ENCODE measurements at regions not wholly inside any gene's neighbourhood (a gene's known extent, or its start where the extent isn't known, plus 50 kb on each side); places are given as distances from the start of the nearest gene placed in this dataset.
"Not testable (repeated sequence)": the region's sequence is repeated elsewhere in the genome, so short reads cannot be mapped to it uniquely, and the experiment has no call there.

DNA sequence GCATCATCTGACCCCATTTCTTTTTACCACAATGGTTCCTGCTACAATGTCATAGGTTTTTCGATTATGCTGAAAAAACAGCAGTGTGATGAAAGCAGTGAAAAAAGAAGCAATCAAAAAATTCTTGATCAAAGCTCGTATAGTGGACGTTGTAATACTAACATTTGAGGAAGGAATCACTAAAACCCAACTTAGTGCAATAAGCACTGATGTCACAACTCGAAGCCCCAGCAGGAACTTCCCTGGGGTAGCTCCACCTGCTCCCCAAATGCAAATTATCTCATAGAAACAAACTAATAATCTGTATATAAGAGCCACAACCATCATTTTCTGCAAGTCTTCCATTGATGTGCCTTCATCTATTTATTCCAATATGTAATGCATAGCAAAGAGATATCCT lies 285.6 kb upstream of the SGK1 start:
- no peak for DNase-seq

DNA sequence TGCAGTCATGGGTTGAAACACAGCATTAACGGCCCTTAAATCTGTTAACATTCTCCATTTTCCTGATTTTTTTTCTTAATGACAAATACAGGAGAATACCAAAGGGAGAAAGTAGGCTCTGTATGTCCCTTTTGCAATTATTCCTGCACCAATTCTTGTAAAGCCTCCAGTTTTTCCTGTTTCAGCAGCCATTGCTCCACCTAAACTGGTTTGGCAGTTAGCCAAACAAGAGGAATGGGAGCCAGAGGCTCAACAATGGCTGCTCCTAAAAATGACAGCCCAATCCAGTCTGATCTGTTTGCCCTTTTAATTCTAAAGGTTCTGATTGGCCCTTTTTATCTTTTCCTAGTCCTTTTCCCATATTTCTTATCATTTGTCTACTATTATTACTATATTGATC lies 284.2 kb upstream of the SGK1 start:
- no peak for DNase-seq

DNA sequence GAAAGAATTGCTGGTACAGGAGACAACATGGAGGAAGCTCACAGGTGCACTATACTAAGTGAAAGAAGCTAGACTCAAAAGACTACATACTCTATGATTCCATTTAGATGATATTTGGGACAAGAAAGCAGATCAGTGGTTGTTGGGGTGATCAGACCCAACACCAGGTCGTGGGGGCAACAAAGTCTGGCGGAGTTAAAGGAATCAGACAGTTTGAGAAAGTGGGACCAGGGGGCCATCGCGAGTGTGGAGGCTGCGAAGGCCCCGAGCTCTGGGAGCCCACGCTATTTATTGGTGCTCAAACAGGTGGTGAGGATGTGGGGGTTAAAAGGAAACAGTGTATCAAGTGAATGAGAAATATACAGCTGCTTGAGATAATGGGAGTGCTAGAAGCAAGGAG lies 282.8 kb upstream of the SGK1 start:
- DNase-seq, result no peak

DNA sequence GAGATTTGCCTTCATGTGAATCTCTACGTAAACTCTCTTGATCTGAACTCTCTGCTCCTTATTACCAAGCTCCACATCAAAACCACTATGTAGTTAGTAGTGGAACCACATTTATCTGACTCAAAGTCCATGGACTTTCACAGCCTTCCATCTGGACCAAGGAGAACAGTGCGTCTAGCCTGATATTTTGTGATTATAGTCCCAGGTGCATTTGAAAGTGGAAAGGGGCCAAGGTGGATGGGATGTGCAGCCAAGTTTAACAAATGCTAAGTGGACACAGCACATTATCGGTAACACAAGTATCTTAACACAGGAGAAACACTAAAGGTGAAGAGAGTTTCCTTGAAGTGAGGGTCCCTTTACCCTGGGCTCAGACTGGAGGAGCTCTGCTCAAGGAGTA lies 281.2 kb upstream of the SGK1 start:
- no peak for DNase-seq

DNA sequence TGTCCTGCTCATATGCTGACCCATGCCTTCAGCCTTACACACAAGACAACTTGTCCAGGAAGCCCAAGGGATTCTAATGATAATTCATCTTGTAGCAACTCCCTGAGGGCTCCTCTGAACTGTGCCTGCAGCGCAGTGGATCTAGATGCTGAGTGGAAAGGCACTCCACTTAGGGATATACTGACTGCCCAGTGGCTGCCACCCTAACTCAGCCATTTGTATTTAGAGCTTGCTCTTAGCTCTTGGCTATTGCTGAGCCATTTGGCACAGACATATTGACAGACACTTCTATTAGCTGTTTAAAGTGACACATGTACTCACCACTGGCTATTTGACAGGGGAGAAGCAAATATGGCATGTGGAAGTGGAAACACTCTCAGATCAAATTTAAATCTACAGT lies 278.3 kb upstream of the SGK1 start:
- no peak for DNase-seq

DNA sequence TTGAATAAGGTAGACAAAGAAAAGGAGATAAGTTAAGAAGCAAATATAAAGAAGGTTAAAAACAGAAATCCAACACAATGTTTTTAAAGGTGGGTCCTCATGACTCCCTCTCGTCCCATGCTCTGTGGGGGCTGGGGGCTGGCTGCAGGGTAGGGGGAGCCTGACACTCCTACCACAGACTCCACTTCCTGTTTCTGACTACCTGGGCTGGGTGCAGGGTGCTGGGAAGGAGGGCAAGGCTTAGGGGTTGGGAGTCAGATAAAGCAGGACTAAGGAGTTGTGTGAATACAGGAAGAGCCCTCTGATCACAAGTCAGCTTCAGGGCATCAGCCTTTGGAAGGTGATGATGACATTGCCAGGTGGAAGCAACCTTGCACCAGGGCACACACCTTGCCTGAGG lies 277.0 kb upstream of the SGK1 start:
- DNase-seq, result no peak

DNA sequence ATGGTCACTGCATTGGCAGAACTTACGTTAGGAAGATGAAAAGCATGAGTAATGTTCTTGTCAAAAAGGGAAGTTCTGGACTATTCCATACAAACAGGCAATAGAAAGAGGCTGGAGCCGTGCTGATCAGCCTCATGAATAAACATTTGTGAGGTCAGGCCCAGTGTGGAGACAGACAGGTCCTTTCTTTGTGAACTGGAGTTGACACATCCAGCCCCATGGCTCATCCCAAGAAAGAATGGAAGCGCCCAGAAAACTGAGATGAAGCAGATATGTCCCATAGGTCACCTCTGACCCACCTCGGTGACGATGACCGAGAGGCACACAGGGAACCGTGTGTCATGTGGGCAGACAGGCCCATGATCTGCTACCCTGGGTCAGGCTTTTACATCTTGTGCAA lies 276.0 kb upstream of the SGK1 start:
- DNase-seq, result no peak

DNA sequence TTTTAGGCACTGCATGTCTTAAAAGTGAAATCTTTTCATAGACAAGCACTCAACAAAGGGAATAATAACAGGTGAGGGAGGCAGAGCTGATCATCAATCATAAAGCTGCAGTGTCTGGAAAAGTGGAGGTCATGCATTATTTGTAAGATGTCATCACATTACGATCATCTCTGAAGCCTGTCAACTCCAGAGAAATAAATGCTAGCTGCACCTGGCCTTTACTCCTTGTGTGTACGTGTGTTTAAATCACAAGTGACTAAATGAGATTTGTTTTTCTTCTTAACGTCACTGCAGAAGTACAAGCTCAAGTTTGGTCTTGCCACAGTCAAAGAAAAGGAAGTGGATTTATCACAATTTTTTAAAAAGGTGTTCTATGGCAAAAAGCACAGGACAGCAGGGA lies 275.5 kb upstream of the SGK1 start:
- no peak for DNase-seq

DNA sequence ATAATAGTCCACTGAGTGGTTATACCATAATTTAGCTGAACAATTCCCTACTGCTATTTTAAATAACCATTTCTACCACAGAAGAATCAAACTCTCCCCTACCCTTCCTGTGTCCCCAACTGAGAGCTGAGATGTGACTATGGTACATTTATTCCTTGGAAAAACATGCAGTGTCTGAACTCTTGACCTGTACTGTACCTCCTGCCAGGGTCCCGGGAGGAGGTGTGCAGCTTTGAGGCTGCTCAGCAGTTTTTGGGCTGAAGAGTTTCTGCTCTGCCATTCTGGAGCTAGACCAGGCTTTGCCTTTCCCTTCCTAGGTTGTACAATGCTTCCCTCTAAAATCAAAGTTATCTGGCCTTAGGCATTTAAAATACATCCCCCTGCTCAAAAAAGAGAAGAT lies 275.1 kb upstream of the SGK1 start:
- DNase-seq, result no peak

DNA sequence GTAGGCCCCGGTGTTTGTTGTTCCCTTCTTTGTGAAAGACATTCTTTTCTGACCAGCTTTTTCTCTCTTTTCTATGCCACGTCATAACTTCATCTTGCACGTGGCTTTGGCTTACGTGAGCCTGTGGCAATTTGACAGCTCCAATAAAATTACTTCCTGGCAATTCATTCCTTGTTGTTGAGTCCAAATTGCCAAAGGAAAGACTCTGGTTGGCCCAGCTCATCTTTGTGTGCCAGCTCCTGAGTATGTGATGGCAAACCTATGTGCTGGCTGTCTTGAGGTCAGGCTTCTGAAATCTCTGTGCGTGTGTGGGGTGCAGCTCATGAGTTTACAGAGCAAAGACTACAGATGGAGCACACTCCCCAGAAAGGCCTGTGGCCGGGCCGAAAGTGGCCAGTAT lies 272.5 kb upstream of the SGK1 start:
- DNase-seq, result no peak

DNA sequence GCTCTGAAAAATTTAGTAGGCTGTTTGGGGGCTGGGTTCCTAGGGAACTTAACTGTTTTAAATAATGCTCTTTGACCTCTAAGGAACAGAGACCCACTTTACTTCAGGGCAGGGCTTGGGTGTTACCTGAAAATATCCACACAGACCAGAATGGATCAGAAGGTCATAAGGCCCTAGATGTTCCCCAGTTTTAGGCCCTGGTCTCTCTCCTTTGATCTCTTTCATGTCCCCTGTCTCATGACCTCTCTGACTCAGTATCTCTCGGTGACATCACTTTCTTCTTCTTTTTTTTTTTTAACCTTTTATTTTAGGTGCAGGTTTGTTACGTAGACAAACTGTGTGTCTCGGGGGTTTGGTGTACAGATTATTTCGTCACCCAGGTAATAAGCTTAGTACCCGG lies 272.1 kb upstream of the SGK1 start:
- DNase-seq, result no peak

DNA sequence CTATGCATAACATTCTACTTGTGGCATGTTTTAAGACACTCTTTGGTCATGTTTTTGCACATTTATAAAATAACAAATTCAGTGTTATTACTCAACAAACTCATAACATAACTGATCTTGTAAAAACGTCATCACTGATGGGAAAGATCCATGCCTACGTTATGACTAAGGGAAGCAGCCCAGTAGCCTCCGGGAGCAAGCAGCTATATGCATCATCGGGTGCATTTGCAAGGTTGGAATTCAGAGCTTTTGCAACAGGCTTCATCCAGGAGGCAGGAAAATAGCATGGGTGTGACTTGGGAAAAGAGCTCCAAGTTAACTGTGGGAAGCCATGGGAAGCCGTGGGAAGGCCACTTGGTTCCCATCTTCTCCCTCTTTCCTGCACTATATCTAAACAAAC lies 271.6 kb upstream of the SGK1 start:
- DNase-seq, result no peak

DNA sequence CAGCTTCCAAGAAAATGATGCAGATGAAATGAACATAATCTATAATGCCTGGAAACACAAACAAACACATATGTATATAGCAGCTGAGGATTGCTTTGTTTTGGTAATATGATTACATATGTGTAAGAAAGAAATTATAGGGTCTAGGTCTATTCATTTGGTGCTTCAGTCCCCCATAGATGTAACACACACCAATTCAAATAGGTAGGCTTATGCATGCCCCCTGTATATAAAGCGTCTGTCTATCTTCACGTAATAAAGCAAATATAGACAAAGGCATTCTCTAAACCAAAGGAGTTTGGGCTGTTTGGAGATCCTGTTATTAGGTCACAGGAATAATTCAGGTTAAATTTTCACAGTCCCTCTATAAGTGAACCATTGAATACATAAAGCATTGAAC lies 270.4 kb upstream of the SGK1 start:
- DNase-seq, result no peak

DNA sequence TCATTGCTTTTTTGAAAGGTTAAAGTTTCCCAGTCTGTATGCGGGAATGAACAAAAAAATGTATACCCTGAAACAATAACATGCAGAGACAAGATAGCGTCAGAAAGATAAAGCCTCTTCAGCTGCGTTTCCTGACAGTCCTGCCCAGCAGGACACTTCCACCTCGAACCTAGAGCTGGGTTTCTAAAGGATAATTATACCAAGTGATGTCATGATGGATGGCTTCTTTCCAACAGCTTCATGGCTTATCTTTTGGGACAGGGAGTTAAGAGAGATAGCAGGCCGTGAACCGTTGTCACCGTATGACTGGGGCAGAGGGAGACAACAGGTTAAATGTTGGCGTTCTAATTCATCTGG lies 267.6 kb upstream of the SGK1 start:
- no peak for DNase-seq

DNA sequence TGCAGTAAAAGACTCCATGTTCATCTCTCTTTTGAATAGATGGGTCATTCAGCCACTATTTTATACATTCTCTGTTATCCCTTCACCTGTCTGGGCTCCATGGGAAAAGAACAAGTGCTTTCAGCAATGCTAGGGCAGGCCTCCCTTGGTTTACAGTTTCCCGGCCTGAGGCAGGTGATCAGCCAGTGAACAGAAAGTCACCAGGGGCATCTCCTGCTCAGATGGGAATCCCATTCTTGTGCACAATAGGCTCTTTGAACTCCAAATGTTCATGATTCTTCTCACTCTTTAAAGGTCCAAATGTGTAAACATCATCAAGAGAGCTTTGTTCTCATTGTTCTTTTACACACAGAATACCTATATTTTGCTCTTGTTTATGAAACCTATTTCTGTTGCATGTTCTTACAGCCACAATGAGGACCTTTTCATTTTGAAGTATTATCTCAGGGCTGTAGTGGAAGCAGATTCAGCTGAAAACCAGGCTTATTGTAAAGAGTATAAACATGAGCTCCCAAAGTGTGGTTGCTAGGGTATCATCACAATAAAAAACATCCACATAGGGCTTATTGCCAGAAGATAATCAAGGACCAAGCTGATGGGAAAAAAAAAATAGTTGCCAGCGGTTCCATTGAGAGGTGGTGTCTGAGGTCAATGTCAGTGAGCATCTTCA lies 267.1 kb upstream of the SGK1 start:
- DNase-seq, result no peak

DNA sequence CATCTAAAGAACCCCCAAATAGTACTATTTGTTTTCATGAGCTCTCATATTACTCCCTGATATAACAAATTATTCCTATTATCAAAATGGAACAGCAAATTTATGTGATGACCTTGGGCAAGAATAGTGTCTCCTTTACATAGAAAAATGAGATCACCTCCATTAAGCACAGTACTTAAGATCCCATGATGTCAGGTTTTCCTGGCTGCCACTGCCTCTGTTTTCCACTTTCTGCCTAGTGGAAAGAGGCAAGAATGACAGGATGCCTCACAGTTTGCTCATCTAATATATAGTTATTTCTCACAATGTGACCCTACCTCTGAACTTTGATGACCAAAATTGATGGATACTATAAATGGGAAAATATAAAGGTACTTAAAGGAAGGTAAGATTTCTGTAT lies 260.1 kb upstream of the SGK1 start:
- DNase-seq, result no peak

DNA sequence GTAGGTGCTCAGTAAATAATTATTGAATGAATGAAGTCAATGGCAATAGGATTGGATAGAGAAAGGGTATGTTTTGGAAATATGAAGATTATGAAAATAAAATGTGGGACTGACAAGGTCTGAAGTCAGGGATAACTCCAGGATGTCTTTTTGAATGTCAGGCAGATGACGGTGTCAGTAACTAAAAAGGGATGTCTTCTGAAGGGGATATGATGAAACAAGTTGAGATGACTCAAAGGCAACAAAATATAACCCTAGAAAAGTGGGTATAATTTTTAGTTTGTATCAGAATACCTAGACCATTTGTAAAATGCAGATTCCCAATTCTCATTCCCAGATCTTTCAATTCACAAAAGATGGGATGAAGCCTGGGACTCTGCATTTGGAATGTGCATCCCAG lies 257.3 kb upstream of the SGK1 start:
- no peak for DNase-seq

DNA sequence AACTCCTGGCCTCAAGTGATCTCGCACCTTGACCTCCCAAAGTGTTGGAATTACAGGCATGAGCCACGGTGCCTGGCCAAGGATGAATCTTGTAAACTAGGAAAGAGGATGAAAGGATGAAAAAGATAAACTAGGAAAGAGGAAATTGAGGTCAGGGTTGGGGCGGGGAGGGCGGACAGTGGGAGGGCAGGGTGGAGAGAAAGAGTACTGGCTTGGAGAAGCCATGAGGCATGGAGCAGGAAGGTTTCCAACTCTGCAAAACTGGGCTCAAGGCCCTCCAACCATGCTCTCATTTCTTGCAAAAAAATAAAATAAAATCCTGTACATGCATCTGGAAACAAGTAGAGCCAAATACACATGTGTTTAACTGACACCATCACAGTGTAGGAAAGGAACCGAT lies 256.6 kb upstream of the SGK1 start:
- DNase-seq, result no peak

DNA sequence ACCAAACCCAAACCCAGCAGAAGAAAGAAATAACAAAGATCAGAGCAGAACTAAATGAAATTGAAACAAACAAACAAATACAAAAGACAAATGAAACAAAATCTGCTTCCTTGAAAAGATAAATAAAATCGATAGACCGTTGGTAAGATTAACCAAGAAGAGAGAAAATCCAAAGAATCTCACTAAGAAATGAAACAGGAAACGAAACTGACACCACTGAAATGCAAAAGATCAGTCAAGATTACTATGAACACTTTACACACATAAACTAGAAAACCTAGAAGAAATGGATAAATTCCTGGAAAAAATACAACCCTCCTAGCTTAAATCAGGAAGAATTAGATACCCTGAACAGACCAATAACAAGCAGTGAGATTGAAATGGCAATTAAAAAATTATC lies 252.1 kb upstream of the SGK1 start:
- DNase-seq, result not testable (repeated sequence)

DNA sequence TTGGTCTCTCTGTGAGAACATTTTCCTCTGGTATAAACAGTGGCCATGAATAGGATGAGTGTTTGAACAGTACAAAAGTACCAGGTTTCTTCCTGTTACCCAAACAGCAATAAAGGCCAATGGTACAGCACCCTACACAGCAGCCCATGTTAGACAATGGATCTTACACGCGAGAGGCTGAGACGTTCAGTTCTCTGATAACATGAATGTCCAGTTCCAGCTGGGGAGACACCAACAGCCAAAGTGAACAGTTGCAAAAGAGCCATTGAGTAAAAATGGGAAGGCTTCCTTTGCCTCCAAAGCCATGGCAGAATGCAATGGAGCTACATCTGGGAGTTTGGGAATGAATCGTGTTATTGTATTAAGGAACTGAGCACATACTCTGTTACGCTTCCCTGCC lies 246.8 kb upstream of the SGK1 start:
- no peak for DNase-seq

DNA sequence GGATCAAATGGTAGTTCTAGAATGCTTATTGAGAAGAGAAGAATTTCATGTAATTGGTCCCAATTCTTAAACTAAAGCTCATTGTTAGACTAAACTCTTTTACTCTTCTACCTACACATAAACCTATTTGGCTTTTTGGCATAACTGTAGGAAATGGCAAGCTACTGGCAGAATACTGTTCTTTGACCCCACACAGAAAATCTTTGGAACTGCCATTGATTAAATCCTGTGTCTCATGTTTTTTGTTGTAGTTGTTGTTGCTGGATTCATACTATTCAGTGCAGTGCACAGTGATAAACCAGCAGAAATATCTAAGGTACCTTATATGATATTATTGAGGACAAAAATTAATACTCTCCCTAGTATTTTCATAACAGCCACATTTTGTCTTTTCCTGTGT lies 242.1 kb upstream of the SGK1 start:
- no peak for DNase-seq

DNA sequence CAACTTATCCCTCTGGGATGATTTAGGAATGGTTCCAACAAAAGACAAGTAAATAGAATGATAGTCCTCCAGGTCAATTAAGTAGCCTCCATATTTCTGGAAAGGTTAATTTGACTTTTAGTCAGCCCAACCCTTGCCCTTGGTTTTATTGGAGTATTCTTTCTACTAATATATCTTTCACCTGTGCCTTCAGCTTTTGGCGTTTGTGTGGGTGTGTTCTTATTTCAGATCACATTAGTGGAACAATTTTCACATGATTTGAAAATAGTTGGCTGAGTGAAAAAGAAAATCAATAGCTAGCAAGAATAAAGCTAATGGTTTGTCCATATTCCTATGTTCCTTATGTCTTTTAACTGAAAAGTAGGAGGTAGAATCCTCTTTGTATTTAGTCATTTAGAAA lies 239.6 kb upstream of the SGK1 start:
- DNase-seq, result no peak

DNA sequence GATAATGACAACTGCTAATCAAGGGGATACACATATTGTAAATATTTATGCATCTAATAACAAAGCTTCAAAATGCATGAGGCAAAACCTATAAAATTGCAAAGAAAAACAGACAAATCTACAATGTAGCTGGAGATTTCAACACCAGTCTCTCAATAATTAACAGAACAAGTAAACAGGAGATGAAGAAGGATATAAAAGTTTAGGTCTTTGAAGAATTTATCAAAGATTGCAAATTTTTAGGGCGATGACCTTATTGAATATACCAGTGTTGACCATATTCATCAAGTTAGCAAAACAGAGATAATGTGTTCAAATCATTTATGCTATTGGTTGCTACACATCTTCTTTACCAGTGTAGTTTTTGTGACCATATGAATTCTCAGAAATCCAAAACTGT lies 237.8 kb upstream of the SGK1 start:
- DNase-seq, result no peak

DNA sequence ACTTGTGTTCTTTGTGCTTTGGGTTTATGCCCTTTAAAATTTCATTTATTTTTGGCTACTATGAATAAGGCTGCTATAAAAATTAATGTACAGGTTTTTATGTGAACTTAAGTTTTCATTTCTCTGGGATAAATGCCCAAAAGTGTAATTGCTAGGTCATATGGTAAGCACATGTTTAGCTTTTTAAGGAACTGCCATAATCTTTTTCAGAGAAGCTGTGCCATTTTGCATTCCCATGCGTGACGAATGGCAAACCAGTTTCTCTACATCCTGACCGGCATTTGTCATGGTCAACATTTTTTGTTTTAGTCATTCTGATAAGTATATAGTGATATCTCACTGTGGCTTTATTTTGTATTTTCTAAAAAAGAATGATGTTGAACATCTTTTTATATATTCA lies 236.0 kb upstream of the SGK1 start:
- DNase-seq, result no peak

DNA sequence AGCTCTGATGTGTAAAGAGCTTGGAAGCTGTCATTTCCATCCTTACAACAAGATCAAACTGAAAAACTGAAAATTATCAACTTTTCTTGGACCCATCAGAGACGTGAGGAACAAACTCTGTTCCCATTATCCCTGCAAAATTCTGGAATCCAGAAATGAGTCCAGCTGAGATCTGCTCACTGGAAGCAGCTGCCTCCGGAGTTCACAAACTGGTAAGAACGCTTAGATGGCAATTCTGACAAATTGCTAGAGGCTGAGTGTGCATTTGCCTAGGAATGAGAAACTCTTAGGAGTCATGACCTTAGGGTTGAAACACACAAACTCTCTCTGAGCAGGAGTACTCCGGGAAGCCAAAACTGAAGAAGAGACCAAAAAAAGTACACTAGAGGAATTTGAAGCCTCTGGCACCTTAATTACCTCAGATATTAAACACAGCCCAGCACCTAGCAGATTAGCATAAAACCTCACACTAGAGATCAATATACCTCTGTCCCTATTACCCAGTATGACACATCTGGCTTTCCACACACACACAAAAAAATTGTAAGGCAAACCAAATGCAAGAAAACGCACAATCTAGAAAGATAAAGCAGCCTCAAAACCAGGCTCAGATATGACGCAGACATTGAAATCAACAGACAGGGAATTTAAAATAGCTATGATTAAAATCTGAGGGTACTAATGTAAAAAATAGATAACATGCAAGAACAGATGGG lies 233.5 kb upstream of the SGK1 start:
- no peak for DNase-seq

Measured in stimulated activated CD8-positive, alpha-beta memory T cell treated with anti-CD3 and anti-CD28 coated beads, Interleukin-4, amount 100 ng/mL, for 48 hours (primary cell).